GM18907 (cell line): ENCODE measurements at regions not wholly inside any gene's neighbourhood (a gene's known extent, or its start where the extent isn't known, plus 50 kb on each side); places are given as distances from the start of the nearest gene placed in this dataset.
"Not testable (repeated sequence)": the region's sequence is repeated elsewhere in the genome, so short reads cannot be mapped to it uniquely, and the experiment has no call there.

Source experiments
- ATAC-seq: cut with Tn5 transposase; IDR thresholded peaks from one replicate; pipeline ENCODE4 v1.9.1; 2021; ENCODE audit warnings: mild to moderate bottlenecking, moderate library complexity; ENCODE audit not compliant: unreplicated experiment

DNA sequence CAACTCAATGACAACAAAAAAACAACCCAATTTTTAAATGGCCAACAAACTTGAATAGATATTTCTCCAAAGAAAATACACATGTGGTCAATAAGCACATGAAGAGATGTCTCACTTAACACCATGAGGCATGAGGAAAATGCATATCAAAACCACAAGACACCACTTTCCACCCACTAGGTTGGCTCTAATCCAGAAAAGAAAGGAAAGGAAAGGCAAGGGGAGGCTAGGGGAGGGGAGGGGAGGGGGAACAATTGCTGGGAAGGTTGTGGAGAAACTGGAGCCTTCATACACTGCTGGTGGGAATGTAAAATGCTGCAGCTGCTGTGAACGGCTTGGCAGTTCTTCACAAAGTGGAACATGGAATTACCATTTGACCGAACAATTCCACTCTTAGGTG, 854.3 kb downstream of the UQCRFS1 start:
- no peak for ATAC-seq

DNA sequence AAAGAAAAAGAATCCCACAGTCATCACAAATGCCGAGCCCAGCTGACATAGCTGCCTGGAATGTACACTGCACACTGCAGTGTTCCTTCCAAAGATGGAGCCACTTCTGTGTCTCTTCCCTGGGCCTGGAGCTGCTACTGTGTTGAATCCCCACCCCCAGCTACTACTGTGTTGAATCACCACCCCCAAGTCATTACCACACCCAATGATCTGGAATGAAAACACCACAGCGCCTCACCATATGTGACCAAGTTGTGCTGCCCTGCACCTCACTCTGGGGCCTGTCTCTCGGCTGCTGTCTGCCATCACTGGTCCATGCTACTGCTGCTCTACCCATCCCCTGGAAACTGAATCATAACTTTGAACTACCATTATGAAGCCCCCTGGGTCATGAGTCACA, 861.2 kb downstream of the UQCRFS1 start:
- ATAC-seq, result no peak

DNA sequence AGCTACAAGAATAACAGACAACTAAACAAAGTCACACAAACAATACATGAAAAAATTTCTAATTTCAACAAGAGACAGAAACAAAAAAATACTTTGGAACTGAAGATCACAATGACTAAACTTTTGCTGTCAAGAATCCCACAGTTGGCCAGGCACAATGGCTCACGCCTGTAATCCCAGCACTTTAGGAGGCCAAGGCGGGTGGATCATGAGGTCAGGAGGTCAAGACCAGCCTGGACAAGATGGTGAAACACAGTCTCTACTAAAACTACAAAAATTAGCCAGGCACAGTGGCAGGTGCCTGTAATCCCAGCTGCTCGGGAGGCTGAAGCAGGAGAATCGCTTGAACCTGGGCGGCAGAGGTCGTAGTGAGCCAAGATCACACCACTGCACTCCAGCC, 861.6 kb downstream of the UQCRFS1 start:
- ATAC-seq, result not testable (repeated sequence)

DNA sequence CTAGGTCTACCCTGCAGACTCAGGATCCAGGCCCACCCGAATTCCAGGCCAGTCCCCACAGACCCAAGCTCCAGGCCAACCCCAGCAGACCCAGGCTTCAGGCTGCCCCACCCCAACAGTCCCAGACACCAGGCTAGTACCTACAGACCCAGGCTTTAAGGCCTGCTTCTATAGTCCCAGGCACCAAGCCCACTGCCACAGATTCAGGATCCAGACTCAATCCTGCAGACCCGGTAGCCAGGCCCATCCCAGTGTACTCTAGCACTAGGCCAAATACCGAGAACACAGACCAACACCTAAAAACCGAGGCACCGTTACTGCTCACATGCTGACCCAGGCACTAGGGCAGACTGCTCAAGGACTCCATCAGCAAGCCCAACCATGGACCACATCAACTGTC, 862.3 kb downstream of the UQCRFS1 start:
- no peak for ATAC-seq

DNA sequence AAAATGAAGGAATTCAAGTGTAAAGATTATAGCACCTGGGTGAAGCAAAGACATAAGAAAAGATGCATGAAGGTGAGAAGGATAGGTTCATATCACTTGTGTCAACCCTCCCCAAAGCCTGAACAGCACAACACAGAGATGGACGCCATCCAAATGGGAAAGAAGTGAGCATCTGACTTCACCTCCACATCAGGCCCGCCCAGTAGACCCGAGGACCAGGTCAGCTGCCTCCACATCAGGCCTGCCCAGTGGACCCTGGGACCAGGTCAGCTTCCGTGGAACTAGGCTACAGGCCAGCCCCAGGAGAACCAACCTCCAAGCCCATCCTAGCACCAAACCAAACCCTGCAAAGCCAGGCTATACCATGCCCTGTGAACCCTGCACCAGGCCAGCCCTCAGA, 862.9 kb downstream of the UQCRFS1 start:
- no peak for ATAC-seq

DNA sequence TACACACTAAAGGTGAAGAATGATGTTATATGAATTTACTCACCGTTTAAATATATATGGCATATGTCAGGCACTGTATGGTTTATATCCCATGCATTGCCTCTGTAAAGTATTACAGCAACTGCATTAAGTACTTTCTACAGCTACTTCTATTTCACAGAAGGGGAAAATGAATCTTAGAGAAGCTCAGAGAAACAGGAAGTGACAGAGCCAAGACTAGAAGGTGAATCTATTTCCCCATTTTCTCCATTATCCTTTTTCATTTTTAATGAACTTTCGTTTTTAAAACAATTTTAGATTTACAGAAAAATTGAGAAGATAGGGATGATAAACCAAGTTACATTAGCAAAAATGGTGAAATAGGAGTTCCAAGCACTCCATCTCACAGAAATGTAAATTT, 863.3 kb downstream of the UQCRFS1 start:
- no peak for ATAC-seq

DNA sequence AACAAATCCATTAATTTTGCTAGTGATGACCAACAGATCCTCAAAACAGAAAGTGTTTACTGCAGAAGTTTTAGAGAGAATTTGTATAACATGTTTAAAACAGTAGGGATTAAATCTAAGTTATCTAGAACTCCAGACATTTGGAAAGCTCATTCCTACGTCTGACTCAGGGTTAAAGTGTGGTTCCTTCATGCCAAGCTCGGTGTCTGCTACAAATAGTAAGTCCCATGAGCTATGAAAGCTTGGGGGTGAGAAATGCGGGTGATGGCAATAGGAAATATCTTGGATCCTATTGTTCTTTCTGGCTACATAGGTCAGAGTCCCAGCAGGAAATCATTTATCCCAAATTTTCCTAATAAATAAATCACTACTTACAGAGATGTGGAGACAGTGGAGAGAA, 867.1 kb downstream of the UQCRFS1 start:
- ATAC-seq, result no peak

DNA sequence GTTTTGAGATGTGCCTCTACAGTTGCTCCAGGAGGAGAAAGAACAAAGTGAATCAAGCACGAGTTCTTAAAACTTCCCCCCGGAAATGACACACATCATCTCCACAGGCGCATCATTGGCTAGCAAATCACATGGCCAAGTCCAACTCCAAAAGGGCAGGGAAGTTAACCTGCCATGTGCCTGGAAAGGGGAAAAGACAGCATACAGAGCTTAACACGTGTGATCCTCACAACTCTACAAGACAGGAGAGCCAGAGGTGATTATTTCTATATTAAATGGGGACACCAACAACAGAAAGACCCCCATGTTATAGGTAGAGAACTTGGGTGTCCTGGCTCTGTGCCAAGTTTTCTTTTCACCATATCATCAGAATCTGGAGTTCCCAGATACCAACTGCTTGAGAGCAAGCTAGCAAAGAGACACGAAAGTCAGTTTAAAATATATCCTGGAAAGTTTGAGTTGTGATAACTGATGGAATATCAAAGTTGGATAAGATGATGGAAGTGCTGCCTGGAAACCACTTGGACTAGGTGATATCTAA, 871.1 kb downstream of the UQCRFS1 start:
- ATAC-seq, result no peak

DNA sequence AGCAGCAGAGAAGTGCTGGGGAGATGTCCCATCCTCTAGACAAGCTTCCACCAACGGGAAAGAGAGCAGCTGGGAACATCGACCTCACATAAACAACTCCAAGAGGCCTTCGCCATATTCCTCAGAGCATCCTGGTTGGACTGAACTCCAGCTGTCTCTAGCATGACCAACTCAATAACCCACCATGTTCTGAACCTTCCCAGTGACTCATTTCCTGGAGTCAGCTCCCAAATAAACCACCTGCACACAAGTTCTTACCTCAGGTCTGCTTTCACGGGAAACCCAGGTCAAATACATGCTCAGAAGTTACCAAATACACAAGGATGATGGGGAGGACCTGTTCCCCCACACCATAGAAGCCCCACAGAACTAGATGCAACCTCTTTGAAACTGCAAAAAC, 878.5 kb downstream of the UQCRFS1 start:
- ATAC-seq, result no peak

DNA sequence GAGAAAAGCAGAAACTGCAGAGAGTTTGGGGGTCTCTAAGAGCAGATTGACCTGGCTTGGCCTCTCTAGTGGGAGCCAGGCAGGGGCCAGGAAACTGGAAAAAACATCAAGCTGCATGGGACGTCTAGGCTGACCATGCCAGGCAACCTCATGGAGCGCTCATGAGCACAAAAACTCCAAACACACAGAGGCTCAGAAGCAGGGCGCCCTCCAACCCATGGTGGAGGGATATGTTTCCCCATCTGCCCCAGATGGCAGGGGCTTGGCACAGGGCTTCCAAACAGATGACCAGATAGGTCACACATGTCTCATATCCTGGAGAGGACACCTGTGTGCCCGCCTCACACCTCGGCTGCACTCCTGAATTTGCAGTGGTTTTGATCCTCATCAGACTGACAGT, 879.0 kb downstream of the UQCRFS1 start:
- no peak for ATAC-seq

DNA sequence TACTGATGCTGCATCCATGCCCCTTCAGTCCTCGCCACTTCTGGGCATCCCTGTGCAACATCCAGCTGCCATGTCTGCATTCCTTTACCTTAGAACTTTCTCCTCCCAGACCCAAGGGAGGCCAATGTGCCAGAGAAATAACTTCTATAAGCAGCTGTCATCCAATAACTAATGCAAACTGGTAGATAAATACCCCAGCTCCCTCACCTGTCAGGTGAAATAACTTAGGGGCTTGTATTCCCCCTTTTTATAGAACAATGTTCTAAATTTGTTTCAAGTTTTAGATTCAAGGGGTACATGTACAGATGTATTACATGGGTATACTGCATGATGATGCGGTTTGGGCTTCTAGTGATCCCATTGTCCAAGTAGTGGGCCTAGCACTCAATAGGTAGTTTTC, 880.1 kb downstream of the UQCRFS1 start:
- ATAC-seq, result no peak

DNA sequence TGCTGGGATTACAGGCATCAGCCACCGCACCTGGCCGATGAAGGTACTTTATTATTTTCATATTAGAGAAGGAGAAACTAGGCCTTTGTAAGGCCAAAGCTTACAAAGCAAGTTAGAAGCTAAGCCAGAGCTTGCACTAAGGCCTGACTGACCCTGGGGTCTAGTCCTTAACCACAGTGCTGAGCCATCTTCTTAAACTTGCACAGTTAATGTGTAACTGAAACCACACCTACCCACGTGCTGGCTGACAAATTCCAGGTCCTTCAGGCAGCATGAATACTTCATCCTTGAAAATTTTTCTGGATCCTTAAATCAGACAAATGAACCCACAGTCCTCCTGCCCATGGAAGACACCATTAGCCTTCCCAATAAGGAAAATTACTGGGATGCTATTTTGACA, 880.6 kb downstream of the UQCRFS1 start:
- ATAC-seq, result no peak

DNA sequence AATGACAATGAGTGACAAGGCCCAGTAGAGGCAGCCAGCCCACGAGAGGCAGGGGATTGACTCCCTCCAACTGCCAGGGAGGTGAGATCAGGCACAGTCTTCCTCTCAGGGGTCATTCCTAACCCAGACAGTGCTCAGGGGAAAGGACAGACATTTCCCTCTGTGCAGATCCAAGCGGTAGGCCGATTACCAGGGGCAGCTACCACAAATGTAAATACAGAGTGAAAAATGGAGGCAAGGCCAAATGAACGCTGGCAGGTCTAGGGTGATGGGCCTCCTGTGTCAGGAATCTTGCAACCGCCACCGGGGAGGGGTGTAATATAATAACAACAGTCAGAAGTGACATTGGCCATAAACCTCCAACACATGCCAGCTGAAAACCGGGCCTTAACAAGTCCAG, 881.4 kb downstream of the UQCRFS1 start:
- no peak for ATAC-seq

DNA sequence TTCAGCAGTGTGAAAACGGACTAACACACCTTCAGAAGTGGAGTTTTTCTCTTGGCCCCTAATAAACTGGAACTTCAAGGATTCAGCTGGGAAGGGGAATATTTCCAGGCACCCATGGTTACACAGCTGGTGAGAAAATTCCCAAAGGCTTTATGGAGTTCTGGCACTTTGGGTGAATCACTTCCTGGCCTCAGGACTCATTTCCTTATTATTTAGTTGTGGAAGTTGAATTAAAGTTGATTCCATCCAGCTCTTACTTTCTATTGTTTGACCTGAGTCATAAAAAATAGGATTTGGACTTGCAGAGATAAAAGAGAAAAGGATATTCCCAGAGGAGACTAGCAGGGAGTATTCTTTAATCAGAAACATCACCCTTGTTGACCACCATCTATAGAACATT, 882.1 kb downstream of the UQCRFS1 start:
- no peak for ATAC-seq

DNA sequence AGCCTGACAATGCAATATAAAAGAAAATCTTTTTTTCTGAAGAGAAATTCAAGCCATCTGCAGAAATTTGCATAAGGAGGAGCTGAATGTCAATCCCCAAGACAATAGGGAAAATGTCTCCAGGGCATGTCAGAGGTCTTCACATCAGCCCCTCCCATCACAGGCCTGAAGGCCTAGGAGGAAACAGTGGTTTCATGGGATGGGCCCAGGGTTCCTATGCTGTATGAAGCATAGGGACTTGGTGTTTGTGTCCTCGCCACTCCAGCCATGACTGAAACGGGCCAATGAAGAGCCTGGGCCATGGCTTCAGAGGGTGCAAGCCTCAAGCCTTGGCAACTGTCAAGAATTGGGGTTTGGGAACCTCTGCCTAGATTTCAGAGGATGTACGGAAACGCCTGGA, 883.5 kb downstream of the UQCRFS1 start:
- ATAC-seq, result no peak

DNA sequence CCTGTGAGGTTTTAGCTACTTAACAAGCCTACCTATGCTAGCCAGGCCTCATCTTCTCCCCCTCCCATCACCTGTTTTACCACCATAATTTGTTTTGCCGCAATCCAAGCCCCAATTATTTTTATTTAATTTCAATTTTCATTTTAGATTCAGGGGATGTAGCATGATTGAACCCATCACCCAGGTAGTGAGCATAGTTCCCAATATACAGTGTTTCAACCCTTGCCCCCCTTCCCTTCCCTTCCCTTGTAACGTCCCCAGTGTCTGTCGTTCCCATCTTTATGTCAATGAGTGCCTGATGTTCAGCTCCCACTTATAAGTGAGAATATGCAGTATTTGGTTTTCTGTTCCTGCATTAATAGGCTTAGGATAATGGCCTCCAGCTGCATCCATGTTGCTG, 885.0 kb downstream of the UQCRFS1 start:
- ATAC-seq, result no peak

DNA sequence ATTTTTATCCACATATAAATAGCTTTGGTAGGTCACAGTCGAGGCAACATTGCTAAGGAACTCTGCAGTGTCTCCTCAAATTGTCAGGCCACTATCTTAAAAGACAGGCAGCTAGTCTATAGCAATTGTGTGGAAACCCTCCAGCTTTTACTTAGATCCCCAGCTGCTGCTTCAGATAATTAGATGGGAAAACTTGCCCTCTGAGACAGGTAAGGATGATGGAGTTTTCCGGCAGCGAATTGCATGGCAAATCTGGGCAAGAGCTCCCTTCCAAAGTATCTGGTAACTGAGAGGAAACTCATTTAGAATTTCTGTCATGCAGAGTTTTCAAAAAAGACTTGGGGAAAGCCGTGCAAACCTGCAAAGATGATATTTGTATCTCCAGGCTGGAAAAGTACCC, 886.2 kb downstream of the UQCRFS1 start:
- no peak for ATAC-seq

DNA sequence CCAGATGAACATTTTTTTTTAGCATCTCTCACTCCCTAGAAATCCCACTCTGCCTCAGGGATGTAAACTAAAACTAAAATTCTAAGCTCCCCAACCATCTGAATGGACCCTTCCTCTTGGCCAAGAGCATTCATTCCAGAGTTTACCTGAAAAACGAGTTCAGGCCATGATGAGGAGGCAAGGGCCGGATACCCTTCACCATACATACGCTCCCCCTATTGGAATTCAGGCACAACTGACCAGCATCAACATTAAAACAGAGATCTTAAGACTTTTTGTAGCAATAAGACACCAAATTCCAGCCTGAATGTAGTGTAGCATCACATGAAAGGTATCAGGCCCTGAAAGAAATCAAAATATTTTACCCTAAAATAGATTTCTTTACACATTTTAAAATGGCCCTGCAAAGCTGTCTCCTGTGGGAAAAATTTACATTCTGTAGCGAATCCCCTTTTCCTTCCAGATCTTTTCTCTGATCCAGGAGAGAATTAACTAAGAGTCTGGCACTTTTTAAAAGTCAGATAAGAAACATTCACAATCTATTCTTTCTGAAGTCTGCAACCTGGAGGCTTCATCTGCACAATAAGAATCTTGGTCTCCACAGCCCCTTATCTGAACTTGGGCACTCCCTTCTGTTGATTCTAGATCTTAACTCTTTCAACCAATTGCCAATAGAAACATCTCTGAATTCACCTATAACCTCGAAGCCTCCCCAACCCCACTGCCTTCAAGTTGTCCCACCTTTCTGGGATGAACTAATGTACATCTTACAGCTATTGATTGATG, 888.5 kb downstream of the UQCRFS1 start:
- no peak for ATAC-seq

DNA sequence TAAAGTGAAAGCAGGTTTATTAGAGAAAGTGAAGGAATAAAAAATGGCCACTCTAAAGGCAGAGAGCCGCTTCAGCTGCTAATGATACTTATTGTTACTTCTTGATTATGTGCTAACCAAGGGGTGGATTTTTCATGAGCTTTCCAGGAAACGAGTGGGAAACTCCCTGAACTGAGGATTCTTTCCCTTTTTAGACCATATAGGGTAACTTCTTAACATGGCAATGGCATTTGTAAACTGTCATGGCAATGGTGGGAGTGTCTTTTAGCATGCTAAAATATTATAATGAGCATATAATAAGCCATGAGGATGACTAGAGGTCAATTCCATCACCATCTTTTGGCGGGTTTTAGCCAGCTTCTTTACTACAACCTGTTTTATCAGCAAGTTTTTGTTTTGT, 890.0 kb downstream of the UQCRFS1 start:
- no peak for ATAC-seq

DNA sequence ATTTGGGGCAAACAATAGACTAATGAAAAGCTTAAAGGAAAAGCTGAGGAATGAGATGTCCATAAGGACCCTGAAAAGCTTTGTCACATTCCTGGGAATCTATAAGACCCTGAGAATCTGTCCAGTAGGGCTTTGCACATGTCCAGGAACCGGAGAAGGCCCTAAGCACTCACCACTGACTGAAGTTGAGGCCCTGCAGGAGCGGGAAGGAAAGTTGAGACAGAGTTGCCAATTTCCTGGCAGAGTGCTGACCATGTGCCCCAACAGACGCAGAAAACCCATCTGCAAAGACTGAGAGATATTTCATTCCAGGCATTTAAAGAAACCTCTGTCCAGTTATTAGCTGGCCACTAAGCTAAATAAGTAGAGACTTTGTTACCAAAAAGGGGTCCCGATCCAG, 890.5 kb downstream of the UQCRFS1 start:
- ATAC-seq, result no peak

DNA sequence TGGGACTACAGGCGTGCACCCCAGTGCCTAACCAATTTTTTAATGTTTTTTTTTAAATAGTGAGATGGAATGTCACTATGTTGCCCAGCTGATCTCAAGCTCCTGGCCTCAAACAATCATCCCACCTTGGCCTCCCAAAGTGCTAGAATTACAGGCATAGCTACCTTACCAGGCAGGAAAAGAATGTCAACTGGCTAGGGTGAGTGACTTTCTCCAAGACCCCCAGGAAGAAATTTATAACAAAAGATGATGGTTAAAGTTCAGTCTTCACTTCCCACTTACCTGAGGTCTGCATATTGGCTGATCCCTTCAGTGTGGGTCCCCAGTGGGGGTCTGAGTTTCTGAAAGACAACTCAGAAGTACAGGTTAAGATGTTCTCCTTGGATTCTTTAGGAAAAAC, 893.0 kb downstream of the UQCRFS1 start:
- ATAC-seq, result no peak

DNA sequence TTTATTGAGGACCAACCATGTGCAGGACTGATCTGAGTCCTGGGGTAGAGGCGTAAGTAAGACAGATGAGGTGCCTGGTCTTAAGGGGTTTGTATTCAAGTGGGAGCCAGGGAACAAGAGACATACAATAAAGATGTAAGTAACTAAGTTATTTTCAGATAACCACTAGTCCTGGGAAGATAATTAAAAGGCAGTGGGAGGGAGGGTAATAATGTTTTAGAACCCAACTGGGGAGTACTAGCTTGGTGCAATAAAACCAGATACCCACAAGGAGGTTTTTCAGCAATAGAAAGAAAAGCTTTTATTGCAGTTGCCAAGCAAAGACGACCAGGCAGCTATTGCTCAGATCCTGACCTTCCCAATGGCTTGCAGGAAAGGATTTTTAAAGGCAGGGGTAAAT, 893.7 kb downstream of the UQCRFS1 start:
- no peak for ATAC-seq
